ENCODE measurements at regions not wholly inside any gene's neighbourhood (a gene's known extent, or its start where the extent isn't known, plus 50 kb on each side); places are given as distances from the start of the nearest gene placed in this dataset.

GRCh38 chr11:111062420-111062819, 183.1 kb upstream of the POU2AF2 start:
- TF ChIP-seq POU2F2 (IDR thresholded peaks at IDR 0.05; ENCODE audit: low read depth, low read length) (no peak), POLR2A (IDR thresholded peaks at IDR 0.05; ENCODE audit: low read depth, low read length) (no peak)
- DNase-seq (ENCODE audit: insufficient read length, low spot score) (no peak), FAIRE-seq (no peak)

DNA sequence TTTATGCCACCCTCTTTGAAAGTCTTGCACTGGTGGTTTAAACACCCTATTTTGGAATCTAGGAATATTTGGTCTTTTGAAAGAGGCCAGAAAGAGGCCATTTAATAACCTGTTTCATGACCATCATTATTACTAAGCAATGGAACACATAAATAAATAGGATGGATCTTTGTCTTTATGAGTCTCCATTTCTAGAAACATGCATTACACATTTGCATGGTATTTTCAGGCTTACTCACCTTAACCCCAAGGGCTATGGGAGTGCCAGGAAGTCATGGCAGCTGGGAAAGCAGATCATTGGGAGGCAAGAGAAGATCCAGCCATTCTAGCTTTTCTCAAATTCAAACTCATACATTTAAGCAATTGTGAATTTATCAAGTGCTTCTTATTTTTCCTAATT, 185.8 kb upstream of the POU2AF2 start:
- DNase-seq (ENCODE audit: insufficient read length, low spot score), result no peak
- FAIRE-seq, result no peak

GRCh38 chr11:111049131-111049530, 196.4 kb upstream of the POU2AF2 start:
- DNase-seq (ENCODE audit: insufficient read length, low spot score), result no peak
- FAIRE-seq, result no peak
- no peak for TF ChIP-seq POLR2AphosphoS5 (IDR thresholded peaks at IDR 0.05; ENCODE audit: low read depth, low read length)
- no peak for TF ChIP-seq POLR2A (IDR thresholded peaks at IDR 0.05; ENCODE audit: low read depth, low read length)
- no peak for TF ChIP-seq PAX5 (IDR thresholded peaks at IDR 0.05; ENCODE audit: insufficient read depth, low read length, severe bottlenecking)
- TF ChIP-seq POU2F2 (IDR thresholded peaks at IDR 0.05; ENCODE audit: low read depth, low read length), result no peak
- no peak for TF ChIP-seq SPI1 (IDR thresholded peaks at IDR 0.05; ENCODE audit: low read depth, low read length)
- no peak for TF ChIP-seq TAF1 (IDR thresholded peaks at IDR 0.05; ENCODE audit: low read depth, low read length)

More for the DNA sequence above, 185.8 kb upstream of the POU2AF2 start:
- TF ChIP-seq POU2F2 (IDR thresholded peaks at IDR 0.05; ENCODE audit: low read depth, low read length) (no peak), SPI1 (IDR thresholded peaks at IDR 0.05; ENCODE audit: low read depth, low read length) (no peak), PAX5 (IDR thresholded peaks at IDR 0.05; ENCODE audit: insufficient read depth, low read length, severe bottlenecking) (no peak), POLR2A (IDR thresholded peaks at IDR 0.05; ENCODE audit: low read depth, low read length) (no peak), POLR2AphosphoS5 (IDR thresholded peaks at IDR 0.05; ENCODE audit: low read depth, low read length) (no peak), TAF1 (IDR thresholded peaks at IDR 0.05; ENCODE audit: low read depth, low read length) (no peak)

DNA sequence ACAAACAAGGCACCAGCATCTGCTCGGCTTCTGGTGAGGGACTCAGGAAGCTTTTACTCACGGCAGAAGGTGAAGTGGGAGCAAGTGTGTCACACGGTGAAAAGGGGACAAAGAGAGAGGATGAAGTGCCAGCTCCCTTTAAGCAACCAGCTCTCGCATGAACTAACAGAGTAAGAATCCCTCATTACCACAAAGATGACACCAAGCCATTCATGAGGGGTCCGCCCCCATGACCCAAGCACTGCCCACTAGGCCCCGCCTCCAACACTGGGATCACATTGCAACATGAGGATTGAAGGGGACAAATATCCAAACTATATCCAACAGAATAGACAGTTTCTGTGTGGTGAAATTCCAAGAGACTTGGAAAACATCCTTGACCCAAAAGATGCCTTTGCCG, 198.2 kb upstream of the POU2AF2 start:
- DNase-seq (ENCODE audit: insufficient read length, low spot score) (no peak), FAIRE-seq (no peak)
- TF ChIP-seq TAF1 (IDR thresholded peaks at IDR 0.05; ENCODE audit: low read depth, low read length) (no peak), POLR2A (IDR thresholded peaks at IDR 0.05; ENCODE audit: low read depth, low read length) (no peak), SPI1 (IDR thresholded peaks at IDR 0.05; ENCODE audit: low read depth, low read length) (no peak), POU2F2 (IDR thresholded peaks at IDR 0.05; ENCODE audit: low read depth, low read length) (no peak), PAX5 (IDR thresholded peaks at IDR 0.05; ENCODE audit: insufficient read depth, low read length, severe bottlenecking) (no peak), POLR2AphosphoS5 (IDR thresholded peaks at IDR 0.05; ENCODE audit: low read depth, low read length) (no peak)

DNA sequence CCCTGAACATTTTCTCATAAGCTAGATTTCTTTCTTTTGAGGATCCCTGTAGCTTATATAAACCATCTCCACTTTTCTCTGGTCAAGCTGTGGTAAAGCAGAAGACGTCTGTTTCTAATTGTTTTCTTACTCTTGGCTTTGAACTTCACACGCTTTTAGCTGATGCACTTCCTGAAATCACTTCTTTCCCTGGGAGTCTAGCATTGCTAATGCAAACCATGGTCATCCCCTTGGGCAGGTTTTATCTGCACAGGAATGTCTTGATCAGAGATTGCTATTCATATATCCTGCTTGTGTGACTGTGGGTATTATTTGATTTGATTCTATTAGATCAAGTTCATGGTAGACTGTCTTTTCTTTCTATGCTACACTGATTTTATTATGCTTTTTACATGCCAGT, 199.2 kb upstream of the POU2AF2 start:
- DNase-seq (ENCODE audit: insufficient read length, low spot score) (no peak), FAIRE-seq (no peak)
- no peak for TF ChIP-seq SPI1 (IDR thresholded peaks at IDR 0.05; ENCODE audit: low read depth, low read length)

- TF ChIP-seq PAX5 (IDR thresholded peaks at IDR 0.05; ENCODE audit: insufficient read depth, low read length, severe bottlenecking), result no peak
- DNase-seq (ENCODE audit: insufficient read length, low spot score) (no peak), FAIRE-seq (no peak)
These were observed 199.7 kb upstream of the POU2AF2 start for GRCh38 chr11:111045874-111046273.

- TF ChIP-seq POU2F2 (IDR thresholded peaks at IDR 0.05; ENCODE audit: low read depth, low read length), result no peak
- FAIRE-seq (no peak), DNase-seq (ENCODE audit: insufficient read length, low spot score) (no peak)
These were observed 200.1 kb upstream of the POU2AF2 start for GRCh38 chr11:111045407-111045803.

GRCh38 chr11:111044751-111045406, 200.6 kb upstream of the POU2AF2 start:
- FAIRE-seq (no peak), DNase-seq (ENCODE audit: insufficient read length, low spot score) (no peak)
- TF ChIP-seq POLR2AphosphoS5 (IDR thresholded peaks at IDR 0.05; ENCODE audit: low read depth, low read length) (no peak), PAX5 (IDR thresholded peaks at IDR 0.05; ENCODE audit: insufficient read depth, low read length, severe bottlenecking) (no peak), TAF1 (IDR thresholded peaks at IDR 0.05; ENCODE audit: low read depth, low read length) (no peak), POLR2A (IDR thresholded peaks at IDR 0.05; ENCODE audit: low read depth, low read length) (no peak), POU2F2 (IDR thresholded peaks at IDR 0.05; ENCODE audit: low read depth, low read length) (no peak), SPI1 (IDR thresholded peaks at IDR 0.05; ENCODE audit: low read depth, low read length) (no peak)

GRCh38 chr11:111039982-111040381, 205.5 kb upstream of the POU2AF2 start:
- DNase-seq (ENCODE audit: insufficient read length, low spot score) (no peak), FAIRE-seq (no peak)
- TF ChIP-seq POU2F2 (IDR thresholded peaks at IDR 0.05; ENCODE audit: low read depth, low read length) (no peak), TAF1 (IDR thresholded peaks at IDR 0.05; ENCODE audit: low read depth, low read length) (no peak), POLR2AphosphoS5 (IDR thresholded peaks at IDR 0.05; ENCODE audit: low read depth, low read length) (no peak), POLR2A (IDR thresholded peaks at IDR 0.05; ENCODE audit: low read depth, low read length) (no peak), SPI1 (IDR thresholded peaks at IDR 0.05; ENCODE audit: low read depth, low read length) (no peak), PAX5 (IDR thresholded peaks at IDR 0.05; ENCODE audit: insufficient read depth, low read length, severe bottlenecking) (no peak)

GRCh38 chr11:111035746-111036145, 209.8 kb upstream of the POU2AF2 start:
- no peak for FAIRE-seq

DNA sequence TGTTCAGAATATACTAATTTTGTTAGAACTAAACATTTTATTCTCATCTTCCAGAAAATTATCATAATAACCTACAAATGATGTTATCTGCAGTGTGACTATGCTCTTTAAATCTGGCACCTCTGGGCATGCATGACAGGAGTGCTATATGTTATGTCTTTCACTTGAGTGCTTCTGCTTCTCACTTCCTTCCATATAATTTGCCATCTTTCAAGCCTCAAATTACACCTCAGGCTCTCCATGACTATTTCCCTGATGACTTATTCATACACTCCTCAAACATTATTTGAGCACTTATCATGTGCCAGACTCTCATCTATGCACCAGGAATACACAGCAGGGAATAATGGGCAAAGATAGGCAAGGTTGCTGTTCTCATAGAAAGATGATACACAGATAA, 219.3 kb upstream of the POU2AF2 start:
- DNase-seq (ENCODE audit: insufficient read length, low spot score) (no peak), FAIRE-seq (no peak)
- TF ChIP-seq TAF1 (IDR thresholded peaks at IDR 0.05; ENCODE audit: low read depth, low read length) (no peak), POU2F2 (IDR thresholded peaks at IDR 0.05; ENCODE audit: low read depth, low read length) (no peak), POLR2A (IDR thresholded peaks at IDR 0.05; ENCODE audit: low read depth, low read length) (no peak), POLR2AphosphoS5 (IDR thresholded peaks at IDR 0.05; ENCODE audit: low read depth, low read length) (no peak), SPI1 (IDR thresholded peaks at IDR 0.05; ENCODE audit: low read depth, low read length) (no peak), PAX5 (IDR thresholded peaks at IDR 0.05; ENCODE audit: insufficient read depth, low read length, severe bottlenecking) (no peak)

More at GRCh38 chr11:111035746-111036145, 209.8 kb upstream of the POU2AF2 start:
- no peak for DNase-seq (ENCODE audit: insufficient read length, low spot score)
- TF ChIP-seq SPI1 (IDR thresholded peaks at IDR 0.05; ENCODE audit: low read depth, low read length) (no peak), PAX5 (IDR thresholded peaks at IDR 0.05; ENCODE audit: insufficient read depth, low read length, severe bottlenecking) (no peak), POLR2A (IDR thresholded peaks at IDR 0.05; ENCODE audit: low read depth, low read length) (no peak), TAF1 (IDR thresholded peaks at IDR 0.05; ENCODE audit: low read depth, low read length) (no peak), POU2F2 (IDR thresholded peaks at IDR 0.05; ENCODE audit: low read depth, low read length) (no peak), POLR2AphosphoS5 (IDR thresholded peaks at IDR 0.05; ENCODE audit: low read depth, low read length) (no peak)

All from GM12891 (cell line).